ENCODE measurements at regions not wholly inside any gene's neighbourhood (a gene's known extent, or its start where the extent isn't known, plus 50 kb on each side); places are given as distances from the start of the nearest gene placed in this dataset.

DNA sequence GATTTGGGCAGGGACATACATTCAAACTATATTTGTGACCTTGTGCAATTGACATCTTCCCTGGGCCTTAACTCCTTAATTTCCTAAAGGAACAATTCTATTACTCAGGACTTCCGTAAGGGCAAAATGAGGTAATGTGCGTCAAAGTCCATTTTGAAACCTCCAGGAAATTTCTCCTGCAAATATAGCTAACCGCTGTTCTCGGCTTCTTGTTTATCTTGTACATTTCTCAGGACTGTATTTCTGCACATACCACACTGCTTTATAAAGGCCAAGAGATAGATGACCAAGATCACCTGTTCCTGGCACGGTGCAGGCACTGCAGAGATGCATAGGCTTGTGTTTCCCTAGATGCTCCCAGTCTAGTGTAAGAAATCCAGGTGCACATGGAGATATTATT lies 1009.4 kb downstream of the BCL11B start:
- TF ChIP-seq TBP (CRISPR knock-in tag; IDR thresholded peaks at IDR 0.05) = no peak
- TF ChIP-seq GATA4 (IDR thresholded peaks at IDR 0.05; ENCODE audit: borderline replicate concordance, low read depth) = no peak
- no peak for TF ChIP-seq ATF1 (CRISPR knock-in tag; IDR thresholded peaks at IDR 0.05)
- TF ChIP-seq, protein P1, sequence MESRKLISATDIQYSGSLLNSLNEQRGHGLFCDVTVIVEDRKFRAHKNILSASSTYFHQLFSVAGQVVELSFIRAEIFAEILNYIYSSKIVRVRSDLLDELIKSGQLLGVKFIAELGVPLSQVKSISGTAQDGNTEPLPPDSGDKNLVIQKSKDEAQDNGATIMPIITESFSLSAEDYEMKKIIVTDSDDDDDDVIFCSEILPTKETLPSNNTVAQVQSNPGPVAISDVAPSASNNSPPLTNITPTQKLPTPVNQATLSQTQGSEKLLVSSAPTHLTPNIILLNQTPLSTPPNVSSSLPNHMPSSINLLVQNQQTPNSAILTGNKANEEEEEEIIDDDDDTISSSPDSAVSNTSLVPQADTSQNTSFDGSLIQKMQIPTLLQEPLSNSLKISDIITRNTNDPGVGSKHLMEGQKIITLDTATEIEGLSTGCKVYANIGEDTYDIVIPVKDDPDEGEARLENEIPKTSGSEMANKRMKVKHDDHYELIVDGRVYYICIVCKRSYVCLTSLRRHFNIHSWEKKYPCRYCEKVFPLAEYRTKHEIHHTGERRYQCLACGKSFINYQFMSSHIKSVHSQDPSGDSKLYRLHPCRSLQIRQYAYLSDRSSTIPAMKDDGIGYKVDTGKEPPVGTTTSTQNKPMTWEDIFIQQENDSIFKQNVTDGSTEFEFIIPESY (CRISPR knock-in tag; IDR thresholded peaks at IDR 0.05) = no peak
- no peak for TF ChIP-seq EZH2 (conservative IDR thresholded peaks at IDR 0.05; ENCODE audit: low read depth, low read length)
- no peak for TF ChIP-seq EED (CRISPR knock-in tag; IDR thresholded peaks at IDR 0.05)
- TF ChIP-seq HCFC1 (IDR thresholded peaks at IDR 0.05; ENCODE audit: low read depth, low read length) = no peak

All from HepG2 (cell line).